ENCODE measurements at regions not wholly inside any gene's neighbourhood (a gene's known extent, or its start where the extent isn't known, plus 50 kb on each side); places are given as distances from the start of the nearest gene placed in this dataset.

DNA sequence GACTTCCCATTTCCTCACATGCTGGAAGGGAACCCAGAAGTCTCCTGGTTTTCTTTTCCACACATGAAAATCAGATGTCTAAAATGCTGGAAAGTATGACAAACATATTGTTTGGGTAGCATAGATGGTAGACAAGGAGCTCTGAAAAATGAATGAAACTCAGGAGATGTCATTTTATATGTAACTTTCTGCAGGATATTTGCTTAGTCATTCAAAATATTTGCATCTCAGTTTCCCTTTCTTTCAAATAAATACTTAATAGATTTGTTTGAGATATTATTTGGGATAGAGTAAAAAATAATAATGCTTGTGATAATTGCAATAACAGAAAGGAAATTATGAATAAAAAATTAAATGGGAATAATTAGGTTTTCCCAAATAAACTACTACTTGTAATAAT is 298.9 kb upstream of the ADARB2 start:
- H4K5ac ChIP-seq (ENCODE audit: insufficient read length, low read depth, low read length) = no peak overlapping the region
- H2BK12ac ChIP-seq (ENCODE audit: insufficient read length, low read depth, low read length) = no peak overlapping the region
- no peak overlapping the region for H4K8ac ChIP-seq (replicated peaks; ENCODE audit: insufficient read length, low read depth, low read length)
- no peak overlapping the region for H3K4ac ChIP-seq (ENCODE audit: low read depth, low read length)
- H3K4me1 Mint-ChIP-seq = no peaks in the 10 kb centered on the region
- H3K23me2 ChIP-seq (ENCODE audit: insufficient read length, low read depth, low read length, poor library complexity, severe bottlenecking) = no peaks in the 10 kb centered on the region
- no peak overlapping the region for H2BK120ac ChIP-seq (ENCODE audit: low read depth, low read length, poor library complexity, severe bottlenecking)
- H3K27me3 Mint-ChIP-seq (ENCODE audit: low read depth) = no peaks in the 10 kb centered on the region
- no peaks in the 10 kb centered on the region for H3K4me1 ChIP-seq (ENCODE audit: insufficient read depth, low read length)
- no peaks in the 10 kb centered on the region for H3K27me3 ChIP-seq (ENCODE audit: insufficient read depth, low read length)
- no peak overlapping the region for H4K91ac ChIP-seq (ENCODE audit: insufficient read length, low read depth, low read length)
- H3K23ac ChIP-seq (ENCODE audit: insufficient read length, low read depth, low read length) = no peak overlapping the region
- peaks cover 5% of the 10 kb centered on the region in 2 experiments; a peak in 3 of 5 replicates for H3K9me3 Mint-ChIP-seq
- peaks cover 0 to 7% (median 1%) of the 10 kb centered on the region in 3 experiments; a peak in 3 of 7 replicates for H3K36me3 Mint-ChIP-seq (ENCODE audit: insufficient read depth in 1 of 3, low read depth in 3 of 3)
- no peak overlapping the region for H3K56ac ChIP-seq (ENCODE audit: insufficient read length, low read depth, low read length)
- H2AK5ac ChIP-seq (ENCODE audit: insufficient read length, low read length) = no peak overlapping the region
- no peak overlapping the region for H3K9ac ChIP-seq (ENCODE audit: extremely low read depth, insufficient read length, low read length)
- no peak overlapping the region for H3K4me2 ChIP-seq (ENCODE audit: insufficient read depth, insufficient read length, low read length)
- H2BK20ac ChIP-seq (ENCODE audit: low read depth, low read length, poor library complexity, severe bottlenecking) = no peak overlapping the region
- no peaks in the 10 kb centered on the region for H3K79me1 ChIP-seq (ENCODE audit: insufficient read depth, low read depth, low read length, poor library complexity, severe bottlenecking)
- no peak overlapping the region for H2AFZ ChIP-seq (ENCODE audit: low read length)
- no peak overlapping the region for H3K18ac ChIP-seq (ENCODE audit: insufficient read length, low read depth, low read length)
- no peak overlapping the region for H3K27ac Mint-ChIP-seq
- no peaks in the 10 kb centered on the region for H3K9me3 ChIP-seq (ENCODE audit: control insufficient read depth, low read depth, low read length)
- H3K4me3 Mint-ChIP-seq = no peak overlapping the region
- TF ChIP-seq, protein P1, sequence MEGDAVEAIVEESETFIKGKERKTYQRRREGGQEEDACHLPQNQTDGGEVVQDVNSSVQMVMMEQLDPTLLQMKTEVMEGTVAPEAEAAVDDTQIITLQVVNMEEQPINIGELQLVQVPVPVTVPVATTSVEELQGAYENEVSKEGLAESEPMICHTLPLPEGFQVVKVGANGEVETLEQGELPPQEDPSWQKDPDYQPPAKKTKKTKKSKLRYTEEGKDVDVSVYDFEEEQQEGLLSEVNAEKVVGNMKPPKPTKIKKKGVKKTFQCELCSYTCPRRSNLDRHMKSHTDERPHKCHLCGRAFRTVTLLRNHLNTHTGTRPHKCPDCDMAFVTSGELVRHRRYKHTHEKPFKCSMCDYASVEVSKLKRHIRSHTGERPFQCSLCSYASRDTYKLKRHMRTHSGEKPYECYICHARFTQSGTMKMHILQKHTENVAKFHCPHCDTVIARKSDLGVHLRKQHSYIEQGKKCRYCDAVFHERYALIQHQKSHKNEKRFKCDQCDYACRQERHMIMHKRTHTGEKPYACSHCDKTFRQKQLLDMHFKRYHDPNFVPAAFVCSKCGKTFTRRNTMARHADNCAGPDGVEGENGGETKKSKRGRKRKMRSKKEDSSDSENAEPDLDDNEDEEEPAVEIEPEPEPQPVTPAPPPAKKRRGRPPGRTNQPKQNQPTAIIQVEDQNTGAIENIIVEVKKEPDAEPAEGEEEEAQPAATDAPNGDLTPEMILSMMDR (conservative IDR thresholded peaks at IDR 0.05) = no peak
- no peak overlapping the region for H2BK5ac ChIP-seq (ENCODE audit: insufficient read length, low read length)
- no peak for DNase-seq
- no peak overlapping the region for H3T11ph ChIP-seq (ENCODE audit: low read length)
- H2BK15ac ChIP-seq (ENCODE audit: low read depth, low read length) = no peak overlapping the region
- no peak overlapping the region for H3K27ac ChIP-seq (ENCODE audit: insufficient read length, low read depth, low read length)
- no peaks in the 10 kb centered on the region for H3K79me2 ChIP-seq (ENCODE audit: insufficient read depth, low read length)
- no peaks in the 10 kb centered on the region for H4K20me1 ChIP-seq (ENCODE audit: control insufficient read depth, insufficient read depth, insufficient read length)
- H3K14ac ChIP-seq (ENCODE audit: insufficient read depth, low read length) = no peak overlapping the region
